Keratinocyte (primary cell): ENCODE measurements at regions not wholly inside any gene's neighbourhood (a gene's known extent, or its start where the extent isn't known, plus 50 kb on each side); places are given as distances from the start of the nearest gene placed in this dataset.

ENCODE experiments used
- DNase-seq: peaks from one replicate; pipeline ENCODE4 v3.0.0-alpha.2; 2011; ENCODE audit warnings: low read depth, missing footprints, low spot score
- FAIRE-seq: peaks from 2 replicates; lab custom pipeline; 2011; peaks lifted over from hg19 to GRCh38; lab: Jason Lieb, UNC
- H2AFZ ChIP-seq: 2 replicates; pipeline ENCODE4 v1.6.0; 2012; ENCODE audit warnings: low read length, control low read depth, inconsistent platforms; ENCODE audit not compliant: control insufficient read depth
- H3K27ac ChIP-seq: 2 replicates; pipeline ENCODE4 v1.5.1; 2011; ENCODE audit warnings: low read length; ENCODE audit not compliant: control insufficient read depth, insufficient read depth
- H3K27me3 ChIP-seq: 3 replicates; pipeline ENCODE4 v1.6.0; 2011; ENCODE audit warnings: low read length; ENCODE audit not compliant: control insufficient read depth, insufficient read depth; ENCODE audit errors: extremely low read depth
- H3K36me3 ChIP-seq, 2 experiments: 2 replicates in 1 of 2; 3 replicates in 1 of 2; pipeline ENCODE4 v1.5.1; 2011; ENCODE audit warnings: low read length in 2 of 2, mild to moderate bottlenecking in 1 of 2; ENCODE audit not compliant: control insufficient read depth in 2 of 2, insufficient read depth in 2 of 2; ENCODE audit errors: extremely low read depth in 1 of 2
- H3K4me1 ChIP-seq: 3 replicates; pipeline ENCODE4 v1.5.1; 2011; ENCODE audit warnings: low read length; ENCODE audit not compliant: control insufficient read depth, insufficient read depth; ENCODE audit errors: extremely low read depth
- H3K4me2 ChIP-seq: 3 replicates; pipeline ENCODE4 v1.6.0; 2011; ENCODE audit warnings: low read depth, low read length; ENCODE audit not compliant: control insufficient read depth, insufficient read depth; ENCODE audit errors: extremely low read depth
- H3K4me3 ChIP-seq, 3 experiments: fragments of 200-600 bp in 1 of 3; sonication (generic) in 1 of 3; 2 replicates in 2 of 3; 3 replicates in 1 of 3; pipeline ENCODE4 v1.5.1; 2011 to 2016; ENCODE audit warnings: low read length in 3 of 3, mild to moderate bottlenecking in 3 of 3, control low read depth in 2 of 3, inconsistent platforms in 1 of 3, low read depth in 1 of 3, mixed read lengths in 1 of 3, mixed run types in 1 of 3, moderate library complexity in 1 of 3; ENCODE audit not compliant: control insufficient read depth in 2 of 3, insufficient read depth in 2 of 3; ENCODE audit errors: extremely low read depth in 1 of 3
- H3K79me2 ChIP-seq: 2 replicates; pipeline ENCODE4 v1.6.0; 2012; ENCODE audit warnings: low read length; ENCODE audit not compliant: control insufficient read depth, insufficient read depth
- H3K9ac ChIP-seq: 3 replicates; pipeline ENCODE4 v1.6.0; 2011; ENCODE audit warnings: low read length; ENCODE audit not compliant: control insufficient read depth, insufficient read depth; ENCODE audit errors: extremely low read depth
- H3K9me1 ChIP-seq: 3 replicates; pipeline ENCODE4 v1.6.0; 2011; ENCODE audit warnings: low read length; ENCODE audit not compliant: control insufficient read depth, insufficient read depth; ENCODE audit errors: extremely low read depth
- H3K9me3 ChIP-seq: 2 replicates; pipeline ENCODE4 v1.5.1; 2012; ENCODE audit warnings: low read depth, low read length; ENCODE audit not compliant: control insufficient read depth
- H4K20me1 ChIP-seq: 3 replicates; pipeline ENCODE4 v1.6.0; 2011; ENCODE audit warnings: low read length; ENCODE audit not compliant: control insufficient read depth, insufficient read depth; ENCODE audit errors: extremely low read depth
- EZH2 ChIP-seq: IDR thresholded peaks from one replicate; pipeline ENCODE4 v1.6.1; 2012; ENCODE audit warnings: inconsistent platforms, mild to moderate bottlenecking, low read length, moderate library complexity
- dilution Hi-C: fragments of 300-500 bp; cut with MboI; formaldehyde crosslinking; loops from one replicate; pipeline ENCODE4 v1.7.0; 2020; ENCODE audit warnings: low sequenced_read_pairs; ENCODE audit not compliant: extremely low pct_ligation_motif_present
- TF ChIP-seq, protein P1 (sequence below), 3 experiments: IDR thresholded peaks in 1 of 3; conservative IDR thresholded peaks in 1 of 3; optimal IDR thresholded peaks in 1 of 3; 2 replicates in 2 of 3; 3 replicates in 1 of 3; pipeline versions ENCODE3 to v1.5.1; 2011; ENCODE audit warnings: low read length in 3 of 3, mild to moderate bottlenecking in 3 of 3, moderate library complexity in 2 of 3, control low read depth in 1 of 3, inconsistent platforms in 1 of 3; ENCODE audit not compliant: insufficient read depth in 2 of 3; ENCODE audit errors: extremely low read depth in 1 of 3

DNA sequence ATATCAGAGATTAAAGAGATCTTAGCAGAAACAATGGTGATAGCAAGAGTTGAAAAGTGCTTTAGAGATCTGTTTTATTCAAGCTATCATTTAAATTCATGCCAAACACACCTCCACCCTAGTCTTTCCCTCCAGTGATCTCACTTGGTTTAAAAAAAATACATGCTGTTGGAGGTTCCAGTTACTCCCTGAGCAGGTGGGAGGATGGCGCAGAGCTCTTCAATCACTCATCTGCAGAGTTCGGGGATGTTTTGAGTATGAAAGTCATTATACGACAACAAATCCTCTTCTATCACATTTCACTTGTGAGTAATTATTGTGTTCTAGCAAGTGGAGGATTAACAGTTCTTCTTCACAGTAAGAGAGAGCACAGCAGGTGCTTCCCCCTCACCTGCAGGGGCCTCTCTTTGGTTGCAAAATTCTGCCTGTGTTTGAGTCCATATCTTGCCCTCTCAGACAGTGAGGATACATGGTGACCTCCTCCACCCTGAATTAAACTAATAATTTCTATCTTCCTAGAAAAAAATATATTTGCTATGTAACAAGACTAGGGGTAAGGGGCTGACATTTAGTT, 376.7 kb downstream of the LIG4 start:
- no peaks in the 10 kb centered on the region for H3K79me2 ChIP-seq
- dilution Hi-C loops = no loop called here
- H2AFZ ChIP-seq = no peak overlapping the region

DNA sequence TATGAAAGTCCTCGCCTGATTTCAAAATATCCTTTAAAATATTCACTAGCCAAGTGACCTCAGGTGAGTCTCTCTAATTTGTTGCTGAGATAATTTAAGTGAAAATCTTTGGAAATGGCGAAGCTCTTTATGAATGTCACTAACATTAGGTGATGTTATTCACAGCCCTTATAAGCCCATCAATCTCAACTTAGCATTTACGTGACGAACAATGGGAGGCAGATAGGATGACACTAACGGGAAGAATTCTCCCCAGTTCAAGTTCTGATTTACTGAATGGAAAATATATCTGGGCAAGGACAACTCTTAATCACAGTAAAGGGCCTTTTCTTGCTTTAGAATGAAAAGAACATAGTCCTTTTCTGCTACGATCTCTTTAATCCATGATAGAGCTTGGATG, 378.7 kb downstream of the LIG4 start:
- no peak overlapping the region for H3K27ac ChIP-seq
- no peak overlapping the region for H3K4me2 ChIP-seq
- FAIRE-seq (no peak), DNase-seq (no peak)
- H3K9me3 ChIP-seq = peaks cover 2% of the 10 kb centered on the region
- H3K27me3 ChIP-seq = no peaks in the 10 kb centered on the region
- H4K20me1 ChIP-seq = no peaks in the 10 kb centered on the region
- dilution Hi-C loops = no loop called here
- no peak overlapping the region for H3K9ac ChIP-seq
- H3K4me3 ChIP-seq = no peak overlapping the region
- H3K79me2 ChIP-seq = no peaks in the 10 kb centered on the region
- H3K9me1 ChIP-seq = no peaks in the 10 kb centered on the region
- no peaks in the 10 kb centered on the region for H3K36me3 ChIP-seq
- H3K4me1 ChIP-seq = no peaks in the 10 kb centered on the region
- TF ChIP-seq EZH2 = no peak
- TF ChIP-seq, protein P1, sequence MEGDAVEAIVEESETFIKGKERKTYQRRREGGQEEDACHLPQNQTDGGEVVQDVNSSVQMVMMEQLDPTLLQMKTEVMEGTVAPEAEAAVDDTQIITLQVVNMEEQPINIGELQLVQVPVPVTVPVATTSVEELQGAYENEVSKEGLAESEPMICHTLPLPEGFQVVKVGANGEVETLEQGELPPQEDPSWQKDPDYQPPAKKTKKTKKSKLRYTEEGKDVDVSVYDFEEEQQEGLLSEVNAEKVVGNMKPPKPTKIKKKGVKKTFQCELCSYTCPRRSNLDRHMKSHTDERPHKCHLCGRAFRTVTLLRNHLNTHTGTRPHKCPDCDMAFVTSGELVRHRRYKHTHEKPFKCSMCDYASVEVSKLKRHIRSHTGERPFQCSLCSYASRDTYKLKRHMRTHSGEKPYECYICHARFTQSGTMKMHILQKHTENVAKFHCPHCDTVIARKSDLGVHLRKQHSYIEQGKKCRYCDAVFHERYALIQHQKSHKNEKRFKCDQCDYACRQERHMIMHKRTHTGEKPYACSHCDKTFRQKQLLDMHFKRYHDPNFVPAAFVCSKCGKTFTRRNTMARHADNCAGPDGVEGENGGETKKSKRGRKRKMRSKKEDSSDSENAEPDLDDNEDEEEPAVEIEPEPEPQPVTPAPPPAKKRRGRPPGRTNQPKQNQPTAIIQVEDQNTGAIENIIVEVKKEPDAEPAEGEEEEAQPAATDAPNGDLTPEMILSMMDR (optimal IDR thresholded peaks at IDR 0.05 in 1 of 3, IDR thresholded peaks at IDR 0.05 in 1 of 3, conservative IDR thresholded peaks at IDR 0.05 in 1 of 3; ENCODE audit: extremely low read depth in 1 of 3, insufficient read depth in 2 of 3, low read length in 3 of 3) = no peak
- H2AFZ ChIP-seq = no peak overlapping the region

More for the DNA sequence above, 376.7 kb downstream of the LIG4 start:
- DNase-seq (no peak), FAIRE-seq (no peak)
- H3K9me1 ChIP-seq = no peaks in the 10 kb centered on the region
- no peaks in the 10 kb centered on the region for H3K36me3 ChIP-seq
- H4K20me1 ChIP-seq = no peaks in the 10 kb centered on the region
- no peak overlapping the region for H3K4me2 ChIP-seq
- H3K9me3 ChIP-seq = peaks cover 2% of the 10 kb centered on the region
- no peak overlapping the region for H3K27ac ChIP-seq
- H3K4me3 ChIP-seq = no peak overlapping the region
- no peaks in the 10 kb centered on the region for H3K4me1 ChIP-seq
- no peak for TF ChIP-seq EZH2
- TF ChIP-seq, protein P1 (optimal IDR thresholded peaks at IDR 0.05 in 1 of 3, IDR thresholded peaks at IDR 0.05 in 1 of 3, conservative IDR thresholded peaks at IDR 0.05 in 1 of 3; ENCODE audit: extremely low read depth in 1 of 3, insufficient read depth in 2 of 3, low read length in 3 of 3) = no peak
- no peak overlapping the region for H3K9ac ChIP-seq
- H3K27me3 ChIP-seq = no peaks in the 10 kb centered on the region
